ENCODE measurements at regions not wholly inside any gene's neighbourhood (a gene's known extent, or its start where the extent isn't known, plus 50 kb on each side); places are given as distances from the start of the nearest gene placed in this dataset.

DNA sequence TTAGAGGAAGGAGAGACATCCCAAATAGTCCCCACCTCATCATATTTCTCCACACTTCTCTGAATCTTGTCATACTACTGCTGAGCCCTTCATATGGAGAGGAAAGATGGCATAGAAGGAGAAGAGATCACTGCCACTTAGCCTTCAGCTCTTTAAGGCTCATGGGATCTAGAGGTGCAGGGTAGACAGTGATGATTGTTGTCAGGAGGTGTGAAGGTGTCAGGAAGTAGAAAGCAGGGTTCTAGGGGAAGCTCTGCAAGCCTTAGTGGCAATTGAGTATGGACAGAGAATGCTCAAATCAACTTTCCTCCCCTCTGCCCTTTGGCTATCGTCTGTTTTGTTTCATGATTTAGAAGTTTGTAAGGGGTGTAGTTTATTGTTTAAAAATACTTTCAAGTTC, 505.7 kb downstream of the ZNF608 start (continued):
- no peak for TF ChIP-seq ZNF580 (tag by site-specific recombination; IDR thresholded peaks at IDR 0.05)
- TF ChIP-seq ZNF555 (tag by site-specific recombination; conservative IDR thresholded peaks at IDR 0.05): no peak
- TF ChIP-seq OVOL3 (tag by site-specific recombination; IDR thresholded peaks at IDR 0.05): no peak
- TF ChIP-seq ZNF146 (tag by site-specific recombination; IDR thresholded peaks at IDR 0.05): no peak

DNA sequence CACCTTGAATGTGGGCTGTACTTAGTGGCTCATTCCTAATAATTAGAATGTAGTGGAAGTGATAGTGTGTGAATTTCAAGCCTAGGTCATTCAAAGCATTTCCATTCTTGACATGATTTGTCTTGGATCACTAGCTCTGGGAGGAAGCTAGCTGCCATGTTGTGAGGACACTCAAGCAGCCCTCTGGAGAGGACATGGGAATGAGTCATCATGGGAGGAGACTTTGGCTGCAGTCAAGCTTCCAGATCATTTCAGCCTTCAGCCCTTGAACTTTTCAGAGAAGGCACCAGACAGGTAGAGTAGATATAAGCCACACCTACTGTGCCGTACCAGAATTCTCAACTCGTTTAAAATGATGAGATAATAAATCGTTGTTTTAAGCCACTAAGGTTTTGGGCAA, 506.9 kb downstream of the ZNF608 start:
- Histone ChIP-seq H3K36me3 (ENCODE audit: control insufficient read depth in 2 of 2, insufficient read depth in 1 of 2, low read length in 2 of 2) (no peaks in the 10 kb centered on the region), H3K9me3 (ENCODE audit: control insufficient read depth, insufficient read depth, low read depth, low read length) (no peaks in the 10 kb centered on the region), H3K4me3 (ENCODE audit: low read depth, low read length) (no peak overlapping the region), H3K27ac (ENCODE audit: extremely low read depth, low read depth, low read length) (no peak overlapping the region), H3K4me1 (ENCODE audit: control insufficient read depth, insufficient read depth, low read length) (peaks cover 3% of the 10 kb centered on the region; the same call in 1 of the 2 replicates)
- POLR2A ChIA-PET: no interaction called here
- CTCF ChIA-PET: interaction anchor here (0.7 kb wide), 1 partner anchor 106 kb away, joined by 3 read pairs; no protein-coding TSS in a partner anchor
- TF ChIP-seq ZNF843 (tag by site-specific recombination; IDR thresholded peaks at IDR 0.05): no peak
- no peak for TF ChIP-seq ZNF433 (tag by site-specific recombination; IDR thresholded peaks at IDR 0.05; ENCODE audit: low read depth)
- peak; percentile 74 for TF ChIP-seq SETDB1 (IDR thresholded peaks at IDR 0.05; ENCODE audit: insufficient read length, low read length)
- no peak for TF ChIP-seq TCF7L2 (IDR thresholded peaks at IDR 0.05; ENCODE audit: borderline replicate concordance, low read depth, low read length)
- no peak for TF ChIP-seq GLI2 (tag by site-specific recombination; IDR thresholded peaks at IDR 0.05; ENCODE audit: borderline replicate concordance, low read depth)
- TF ChIP-seq, protein P1, sequence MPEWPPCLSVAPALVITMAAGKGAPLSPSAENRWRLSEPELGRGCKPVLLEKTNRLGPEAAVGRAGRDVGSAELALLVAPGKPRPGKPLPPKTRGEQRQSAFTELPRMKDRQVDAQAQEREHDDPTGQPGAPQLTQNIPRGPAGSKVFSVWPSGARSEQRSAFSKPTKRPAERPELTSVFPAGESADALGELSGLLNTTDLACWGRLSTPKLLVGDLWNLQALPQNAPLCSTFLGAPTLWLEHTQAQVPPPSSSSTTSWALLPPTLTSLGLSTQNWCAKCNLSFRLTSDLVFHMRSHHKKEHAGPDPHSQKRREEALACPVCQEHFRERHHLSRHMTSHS (tag by site-specific recombination; IDR thresholded peaks at IDR 0.05): no peak
- no peak for TF ChIP-seq ZSCAN30 (tag by site-specific recombination; IDR thresholded peaks at IDR 0.05)
- TF ChIP-seq ZNF518A (tag by site-specific recombination; conservative IDR thresholded peaks at IDR 0.05; ENCODE audit: low read depth): peak; percentile 15; the same call in 1 of the 2 replicates
- TF ChIP-seq ZEB2 (tag by site-specific recombination; IDR thresholded peaks at IDR 0.05): no peak

- ChIA-PET POLR2A (no interaction called here), CTCF (no interaction called here)
- no peak for TF ChIP-seq YY2 (tag by site-specific recombination; IDR thresholded peaks at IDR 0.05)
- TF ChIP-seq MZF1 (tag by site-specific recombination; IDR thresholded peaks at IDR 0.05; ENCODE audit: borderline replicate concordance): no peak
- no peak for TF ChIP-seq ZNF549 (tag by site-specific recombination; IDR thresholded peaks at IDR 0.05)
- no peak for TF ChIP-seq ZNF621 (tag by site-specific recombination; IDR thresholded peaks at IDR 0.05)
- no peak for TF ChIP-seq ZNF426 (tag by site-specific recombination; IDR thresholded peaks at IDR 0.05)
- TF ChIP-seq ZNF121 (tag by site-specific recombination; IDR thresholded peaks at IDR 0.05): no peak
- no peak for TF ChIP-seq PRDM1 (tag by site-specific recombination; IDR thresholded peaks at IDR 0.05)
- TF ChIP-seq HOXD13 (CRISPR knock-in tag; IDR thresholded peaks at IDR 0.05; ENCODE audit: borderline replicate concordance): no peak
- TF ChIP-seq ZNF292 (tag by site-specific recombination; IDR thresholded peaks at IDR 0.05; ENCODE audit: borderline replicate concordance, low read depth): no peak
- TF ChIP-seq ZNF654 (tag by site-specific recombination; IDR thresholded peaks at IDR 0.05; ENCODE audit: low read depth): no peak
- TF ChIP-seq PRDM6 (tag by site-specific recombination; IDR thresholded peaks at IDR 0.05): no peak
- no peak for TF ChIP-seq ZNF473 (tag by site-specific recombination; IDR thresholded peaks at IDR 0.05)
- TF ChIP-seq OVOL3 (tag by site-specific recombination; IDR thresholded peaks at IDR 0.05): no peak
- TF ChIP-seq ZNF423 (tag by site-specific recombination; IDR thresholded peaks at IDR 0.05): no peak
- no peak for TF ChIP-seq SETDB1 (IDR thresholded peaks at IDR 0.05; ENCODE audit: insufficient read length, low read length)
- Histone ChIP-seq H3K4me3 (ENCODE audit: low read depth, low read length) (no peak overlapping the region), H3K36me3 (ENCODE audit: control insufficient read depth in 2 of 2, insufficient read depth in 1 of 2, low read length in 2 of 2) (no peaks in the 10 kb centered on the region), H3K4me1 (ENCODE audit: control insufficient read depth, insufficient read depth, low read length) (peaks cover 10% of the 10 kb centered on the region), H3K9me3 (ENCODE audit: control insufficient read depth, insufficient read depth, low read depth, low read length) (no peaks in the 10 kb centered on the region), H3K27ac (ENCODE audit: extremely low read depth, low read depth, low read length) (no peak overlapping the region)
Measured at GRCh38 chr5:124238350-124238749, 508.1 kb downstream of the ZNF608 start.

Data from HEK293 (cell line).